WTC11 (cell line): ENCODE measurements at regions not wholly inside any gene's neighbourhood (a gene's known extent, or its start where the extent isn't known, plus 50 kb on each side); places are given as distances from the start of the nearest gene placed in this dataset.

Experiments used
- ATAC-seq: fragments of 200-7000 bp; cut with Tn5 transposase; 2 replicates; pipeline ENCODE4 v1.10.0; 2021; ENCODE audit warnings: mild to moderate bottlenecking, moderate library complexity
- CTCF ChIA-PET: fragments of 300-600 bp; sonication (Branson Sonifier 250); formaldehyde crosslinking; loops from one replicate; lab custom pipeline; 2021; ENCODE audit warnings: antibody characterized with exemption; lab: Charles Lee
- POLR2A ChIA-PET: fragments of 350-600 bp; sonication (Branson Sonifier 250); formaldehyde crosslinking; loops from one replicate; lab custom pipeline; 2021; ENCODE audit warnings: antibody characterized with exemption; lab: Charles Lee
- DNase-seq: peaks from one replicate; pipeline ENCODE4 v3.0.0; 2021; ENCODE audit warnings: low spot score
- H3K27ac Mint-ChIP-seq: 2 replicates; pipeline ENCODE4 v1.8.0; 2021; ENCODE audit warnings: mixed read lengths
- H3K27me3 Mint-ChIP-seq: 2 replicates; pipeline ENCODE4 v1.8.0; 2021; ENCODE audit warnings: low read depth, mild to moderate bottlenecking, moderate library complexity, mixed read lengths
- H3K36me3 Mint-ChIP-seq: 2 replicates; pipeline ENCODE4 v1.8.0; 2021; ENCODE audit warnings: mixed read lengths
- H3K4me1 Mint-ChIP-seq: 2 replicates; pipeline ENCODE4 v1.8.0; 2022; ENCODE audit warnings: mixed read lengths
- H3K4me3 Mint-ChIP-seq: 2 replicates; pipeline ENCODE4 v1.8.0; 2021; ENCODE audit warnings: mild to moderate bottlenecking, moderate library complexity, mixed read lengths
- H3K9me3 Mint-ChIP-seq: 2 replicates; pipeline ENCODE4 v1.8.0; 2021; ENCODE audit warnings: mixed read lengths
- AFF4 ChIP-seq: sonication (generic); formaldehyde crosslinking; IDR thresholded peaks from 2 replicates; pipeline ENCODE4 v1.8.1; 2023; ENCODE audit warnings: mild to moderate bottlenecking, missing genetic modification reagents, borderline replicate concordance
- ATF1 ChIP-seq: sonication (generic); formaldehyde crosslinking; IDR thresholded peaks from 2 replicates; pipeline ENCODE4 v1.8.1; 2023; ENCODE audit warnings: mild to moderate bottlenecking, moderate library complexity, missing genetic modification reagents
- CREB1 ChIP-seq: sonication (generic); formaldehyde crosslinking; IDR thresholded peaks from 2 replicates; pipeline ENCODE4 v1.8.0; 2023; ENCODE audit warnings: mild to moderate bottlenecking, missing genetic modification reagents
- EMX1 ChIP-seq: fragments of 250-450 bp; sonication (Bioruptor Pico); IDR thresholded peaks from 2 replicates; pipeline ENCODE4 v1.8.0; 2021; ENCODE audit warnings: mild to moderate bottlenecking
- FOXJ3 ChIP-seq: sonication (generic); formaldehyde crosslinking; IDR thresholded peaks from 2 replicates; pipeline ENCODE4 v1.9.0; 2021; ENCODE audit warnings: missing genetic modification reagents, mild to moderate bottlenecking, borderline replicate concordance
- GABPB1 ChIP-seq: sonication (generic); formaldehyde crosslinking; IDR thresholded peaks from 2 replicates; pipeline ENCODE4 v1.8.1; 2023; ENCODE audit warnings: mild to moderate bottlenecking, missing genetic modification reagents
- JUN ChIP-seq: sonication (generic); formaldehyde crosslinking; IDR thresholded peaks from 2 replicates; pipeline ENCODE4 v1.8.0; 2023; ENCODE audit warnings: mild to moderate bottlenecking, missing genetic modification reagents
- NFYB ChIP-seq: sonication (generic); formaldehyde crosslinking; conservative IDR thresholded peaks from 2 replicates; pipeline ENCODE4 v1.8.0; 2022; ENCODE audit warnings: low read depth, missing genetic modification reagents
- PRRX2 ChIP-seq: fragments of 250-450 bp; sonication (Bioruptor Pico); IDR thresholded peaks from 2 replicates; pipeline ENCODE4 v1.8.0; 2021; ENCODE audit warnings: mild to moderate bottlenecking
- SMAD4 ChIP-seq: sonication (generic); formaldehyde crosslinking; IDR thresholded peaks from 2 replicates; pipeline ENCODE4 v1.8.0; 2022; ENCODE audit warnings: mild to moderate bottlenecking, missing genetic modification reagents
- ZBTB21 ChIP-seq: sonication (generic); formaldehyde crosslinking; IDR thresholded peaks from 2 replicates; pipeline ENCODE4 v1.8.1; 2023; ENCODE audit warnings: mild to moderate bottlenecking, missing genetic modification reagents, borderline replicate concordance
- ZNF232 ChIP-seq: sonication (generic); formaldehyde crosslinking; IDR thresholded peaks from 2 replicates; pipeline ENCODE4 v1.8.0; 2022; ENCODE audit warnings: mild to moderate bottlenecking, missing genetic modification reagents
- ZNF532 ChIP-seq: fragments of 250-450 bp; sonication (Bioruptor Pico); IDR thresholded peaks from 2 replicates; pipeline ENCODE4 v1.9.0; 2021; ENCODE audit warnings: mild to moderate bottlenecking, borderline replicate concordance
- TF ChIP-seq, protein P1 (sequence below): sonication (generic); formaldehyde crosslinking; IDR thresholded peaks from 2 replicates; pipeline ENCODE4 v1.8.0; 2022; ENCODE audit warnings: missing genetic modification reagents
- TF ChIP-seq, protein P2 (sequence below): sonication (generic); formaldehyde crosslinking; IDR thresholded peaks from 2 replicates; pipeline ENCODE4 v1.8.1; 2022; ENCODE audit warnings: missing genetic modification reagents, borderline replicate concordance
- TF ChIP-seq, protein P3 (sequence below): sonication (generic); formaldehyde crosslinking; IDR thresholded peaks from 2 replicates; pipeline ENCODE4 v1.8.1; 2023; ENCODE audit warnings: mild to moderate bottlenecking, missing genetic modification reagents, moderate library complexity

- Mint-ChIP-seq H3K4me1 (no peaks in the 10 kb centered on the region), H3K27me3 (no peaks in the 10 kb centered on the region; the same call in none of the 2 replicates), H3K27ac (no peak overlapping the region)
- POLR2A ChIA-PET, result no interaction called here
- no peak for TF ChIP-seq SMAD4 (CRISPR knock-in tag)
- TF ChIP-seq, protein P1, sequence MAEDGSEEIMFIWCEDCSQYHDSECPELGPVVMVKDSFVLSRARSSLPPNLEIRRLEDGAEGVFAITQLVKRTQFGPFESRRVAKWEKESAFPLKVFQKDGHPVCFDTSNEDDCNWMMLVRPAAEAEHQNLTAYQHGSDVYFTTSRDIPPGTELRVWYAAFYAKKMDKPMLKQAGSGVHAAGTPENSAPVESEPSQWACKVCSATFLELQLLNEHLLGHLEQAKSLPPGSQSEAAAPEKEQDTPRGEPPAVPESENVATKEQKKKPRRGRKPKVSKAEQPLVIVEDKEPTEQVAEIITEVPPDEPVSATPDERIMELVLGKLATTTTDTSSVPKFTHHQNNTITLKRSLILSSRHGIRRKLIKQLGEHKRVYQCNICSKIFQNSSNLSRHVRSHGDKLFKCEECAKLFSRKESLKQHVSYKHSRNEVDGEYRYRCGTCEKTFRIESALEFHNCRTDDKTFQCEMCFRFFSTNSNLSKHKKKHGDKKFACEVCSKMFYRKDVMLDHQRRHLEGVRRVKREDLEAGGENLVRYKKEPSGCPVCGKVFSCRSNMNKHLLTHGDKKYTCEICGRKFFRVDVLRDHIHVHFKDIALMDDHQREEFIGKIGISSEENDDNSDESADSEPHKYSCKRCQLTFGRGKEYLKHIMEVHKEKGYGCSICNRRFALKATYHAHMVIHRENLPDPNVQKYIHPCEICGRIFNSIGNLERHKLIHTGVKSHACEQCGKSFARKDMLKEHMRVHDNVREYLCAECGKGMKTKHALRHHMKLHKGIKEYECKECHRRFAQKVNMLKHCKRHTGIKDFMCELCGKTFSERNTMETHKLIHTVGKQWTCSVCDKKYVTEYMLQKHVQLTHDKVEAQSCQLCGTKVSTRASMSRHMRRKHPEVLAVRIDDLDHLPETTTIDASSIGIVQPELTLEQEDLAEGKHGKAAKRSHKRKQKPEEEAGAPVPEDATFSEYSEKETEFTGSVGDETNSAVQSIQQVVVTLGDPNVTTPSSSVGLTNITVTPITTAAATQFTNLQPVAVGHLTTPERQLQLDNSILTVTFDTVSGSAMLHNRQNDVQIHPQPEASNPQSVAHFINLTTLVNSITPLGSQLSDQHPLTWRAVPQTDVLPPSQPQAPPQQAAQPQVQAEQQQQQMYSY (CRISPR knock-in tag), result no peak
- no peak for TF ChIP-seq AFF4 (CRISPR knock-in tag)
- no peak for TF ChIP-seq GABPB1 (CRISPR knock-in tag)
- no peak for TF ChIP-seq EMX1 (CRISPR knock-in tag)
- no peak for TF ChIP-seq CREB1
- TF ChIP-seq, protein P2, sequence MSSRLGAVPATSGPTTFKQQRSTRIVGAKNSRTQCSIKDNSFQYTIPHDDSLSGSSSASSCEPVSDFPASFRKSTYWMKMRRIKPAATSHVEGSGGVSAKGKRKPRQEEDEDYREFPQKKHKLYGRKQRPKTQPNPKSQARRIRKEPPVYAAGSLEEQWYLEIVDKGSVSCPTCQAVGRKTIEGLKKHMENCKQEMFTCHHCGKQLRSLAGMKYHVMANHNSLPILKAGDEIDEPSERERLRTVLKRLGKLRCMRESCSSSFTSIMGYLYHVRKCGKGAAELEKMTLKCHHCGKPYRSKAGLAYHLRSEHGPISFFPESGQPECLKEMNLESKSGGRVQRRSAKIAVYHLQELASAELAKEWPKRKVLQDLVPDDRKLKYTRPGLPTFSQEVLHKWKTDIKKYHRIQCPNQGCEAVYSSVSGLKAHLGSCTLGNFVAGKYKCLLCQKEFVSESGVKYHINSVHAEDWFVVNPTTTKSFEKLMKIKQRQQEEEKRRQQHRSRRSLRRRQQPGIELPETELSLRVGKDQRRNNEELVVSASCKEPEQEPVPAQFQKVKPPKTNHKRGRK (CRISPR knock-in tag), result no peak
- TF ChIP-seq, all 79 proteins: peak for 0
- H3K9me3 Mint-ChIP-seq, result peaks cover 18% of the 10 kb centered on the region
- H3K36me3 Mint-ChIP-seq, result 0 out of 2 replicates have a peak, but pooled peaks cover under 1% of the 10 kb centered on the region
- no peak for ATAC-seq
- no peak overlapping the region for H3K4me3 Mint-ChIP-seq
- CTCF ChIA-PET, result no interaction called here
- DNase-seq, result no peak
Observed at GRCh38 chr16:55077266-55077665, 146.6 kb downstream of the IRX5 start.

- ChIA-PET POLR2A (no interaction called here), CTCF (no interaction called here)
- no peak for ATAC-seq
- no peak for DNase-seq
- Mint-ChIP-seq H3K27ac (no peak overlapping the region), H3K36me3 (no peaks in the 10 kb centered on the region), H3K27me3 (no peaks in the 10 kb centered on the region; the same call in 1 of the 2 replicates), H3K4me1 (no peaks in the 10 kb centered on the region), H3K9me3 (peaks cover 12% of the 10 kb centered on the region), H3K4me3 (no peak overlapping the region)
- TF ChIP-seq, protein P3, sequence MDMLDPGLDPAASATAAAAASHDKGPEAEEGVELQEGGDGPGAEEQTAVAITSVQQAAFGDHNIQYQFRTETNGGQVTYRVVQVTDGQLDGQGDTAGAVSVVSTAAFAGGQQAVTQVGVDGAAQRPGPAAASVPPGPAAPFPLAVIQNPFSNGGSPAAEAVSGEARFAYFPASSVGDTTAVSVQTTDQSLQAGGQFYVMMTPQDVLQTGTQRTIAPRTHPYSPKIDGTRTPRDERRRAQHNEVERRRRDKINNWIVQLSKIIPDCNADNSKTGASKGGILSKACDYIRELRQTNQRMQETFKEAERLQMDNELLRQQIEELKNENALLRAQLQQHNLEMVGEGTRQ (CRISPR knock-in tag), result no peak
- no peak for TF ChIP-seq NFYB
- no peak for TF ChIP-seq ZNF232 (CRISPR knock-in tag)
- TF ChIP-seq FOXJ3 (CRISPR knock-in tag), result no peak
- no peak for TF ChIP-seq PRRX2
- no peak for TF ChIP-seq ZBTB21 (CRISPR knock-in tag)
- no peak for TF ChIP-seq ATF1 (CRISPR knock-in tag)
- TF ChIP-seq ZNF532 (CRISPR knock-in tag), result no peak
- no peak for TF ChIP-seq JUN (CRISPR knock-in tag)
Observed at GRCh38 chr16:55078153-55078552, 147.5 kb downstream of the IRX5 start.
